Uterus (tissue), 2 donors: ENCODE measurements at regions not wholly inside any gene's neighbourhood (a gene's known extent, or its start where the extent isn't known, plus 50 kb on each side); places are given as distances from the start of the nearest gene placed in this dataset.

Source experiments
- CTCF ChIP-seq, 4 experiments: fragments of 200-600 bp in 2 of 4; fragments of 450-650 bp in 2 of 4; sonication (generic) in 2 of 4; IDR thresholded peaks; one replicate each; pipeline ENCODE4 v1.5.1; 2016 to 2019; ENCODE audit warnings: antibody characterized with exemption in 4 of 4, mild to moderate bottlenecking in 2 of 4, moderate library complexity in 1 of 4
- POLR2A ChIP-seq, 2 donors: fragments of 450-650 bp; IDR thresholded peaks; one replicate each; pipeline ENCODE4 v1.6.1; 2016; ENCODE audit warnings: antibody characterized with exemption in 2 of 2, mild to moderate bottlenecking in 1 of 2, moderate library complexity in 1 of 2

- TF ChIP-seq CTCF (IDR thresholded peaks at IDR 0.05) = no peak
- TF ChIP-seq POLR2A (IDR thresholded peaks at IDR 0.05) = no peak
Observed at GRCh38 chr4:19195696-19196095, 1056.0 kb upstream of the SLIT2 start.
